ENCODE measurements at regions not wholly inside any gene's neighbourhood (a gene's known extent, or its start where the extent isn't known, plus 50 kb on each side); places are given as distances from the start of the nearest gene placed in this dataset.
"Not testable (repeated sequence)": the region's sequence is repeated elsewhere in the genome, so short reads cannot be mapped to it uniquely, and the experiment has no call there.

- 81 to 96% methylated on average over 3 of the region's 3 CpGs for WGBS, 2 donors
- DNase-seq: no peak
- Histone ChIP-seq H3K27me3 (no peaks in the 10 kb centered on the region), H3K4me3 (no peak overlapping the region), H3K27ac (no peak overlapping the region), H3K4me1 (no peaks in the 10 kb centered on the region), H3K36me3 (no peaks in the 10 kb centered on the region), H3K9me3 (no peaks in the 10 kb centered on the region)
- no peak for TF ChIP-seq POLR2A (IDR thresholded peaks at IDR 0.05)
- TF ChIP-seq CTCF (IDR thresholded peaks at IDR 0.05): no peak
- intact Hi-C loops (cut with DNase I): no loop called here
These were observed 1370.8 kb downstream of the AACS start for GRCh38 chr12:126436041-126436440.

- H3K27ac ChIP-seq: no peak overlapping the region
These were observed 1372.7 kb downstream of the AACS start for GRCh38 chr12:126437934-126438333.

GRCh38 chr12:126443977-126444376 is 1378.7 kb downstream of the AACS start:
- H3K36me3 ChIP-seq: no peaks in the 10 kb centered on the region
- H3K4me1 ChIP-seq: no peaks in the 10 kb centered on the region
- H3K27ac ChIP-seq: no peak overlapping the region
- 68 to 79% methylated on average over 7 of the region's 7 CpGs for WGBS, 2 donors
- no peaks in the 10 kb centered on the region for H3K9me3 ChIP-seq
- H3K4me3 ChIP-seq: no peak overlapping the region
- no peak for TF ChIP-seq CTCF (IDR thresholded peaks at IDR 0.05)
- no peak for TF ChIP-seq POLR2A (IDR thresholded peaks at IDR 0.05)
- intact Hi-C loops (cut with DNase I): no loop called here
- H3K27me3 ChIP-seq: no peaks in the 10 kb centered on the region
- no peak for DNase-seq

More at GRCh38 chr12:126437934-126438333, 1372.7 kb downstream of the AACS start:
- DNase-seq: no peak
- Histone ChIP-seq H3K27me3 (no peaks in the 10 kb centered on the region), H3K9me3 (no peaks in the 10 kb centered on the region), H3K4me1 (no peaks in the 10 kb centered on the region), H3K4me3 (no peak overlapping the region), H3K36me3 (no peaks in the 10 kb centered on the region)
- intact Hi-C loops (cut with DNase I): no loop called here
- WGBS, 2 donors: 89 to 92% methylated on average over 1 of the region's 1 CpG
- no peak for TF ChIP-seq CTCF (IDR thresholded peaks at IDR 0.05)
- no peak for TF ChIP-seq POLR2A (IDR thresholded peaks at IDR 0.05)

GRCh38 chr12:126447346-126447745 is 1382.1 kb downstream of the AACS start:
- H3K36me3 ChIP-seq: no peaks in the 10 kb centered on the region
- WGBS, 2 donors: 57 to 68% methylated on average over 5 of the region's 5 CpGs
- no peak for DNase-seq
- no peaks in the 10 kb centered on the region for H3K4me1 ChIP-seq
- H3K27me3 ChIP-seq: no peaks in the 10 kb centered on the region
- TF ChIP-seq POLR2A (IDR thresholded peaks at IDR 0.05): no peak
- TF ChIP-seq CTCF (IDR thresholded peaks at IDR 0.05): no peak
- no peak overlapping the region for H3K4me3 ChIP-seq
- no peak overlapping the region for H3K27ac ChIP-seq
- H3K9me3 ChIP-seq: no peaks in the 10 kb centered on the region
- intact Hi-C loops (cut with DNase I): no loop called here

GRCh38 chr12:126451809-126452208 is 1386.6 kb downstream of the AACS start:
- Histone ChIP-seq H3K4me1 (no peaks in the 10 kb centered on the region), H3K4me3 (no peak overlapping the region), H3K27me3 (no peaks in the 10 kb centered on the region), H3K9me3 (no peaks in the 10 kb centered on the region), H3K36me3 (no peaks in the 10 kb centered on the region), H3K27ac (no peak overlapping the region)
- TF ChIP-seq POLR2A (IDR thresholded peaks at IDR 0.05) (no peak), CTCF (IDR thresholded peaks at IDR 0.05) (no peak)
- DNase-seq: no peak
- WGBS, 2 donors: 47 to 61% methylated on average over 4 of the region's 4 CpGs
- intact Hi-C loops (cut with DNase I): no loop called here

- H3K36me3 ChIP-seq; intact Hi-C loops (cut with DNase I); H3K27me3 ChIP-seq; H3K9me3 ChIP-seq; H3K27ac ChIP-seq; H3K4me1 ChIP-seq; H3K4me3 ChIP-seq; DNase-seq: not testable (repeated sequence)
- WGBS, 2 donors: 85 to 94% methylated on average over 5 to 9 of the region's 9 CpGs
These were observed 1387.5 kb downstream of the AACS start for GRCh38 chr12:126452686-126453085.
